ENCODE measurements at regions not wholly inside any gene's neighbourhood (a gene's known extent, or its start where the extent isn't known, plus 50 kb on each side); places are given as distances from the start of the nearest gene placed in this dataset.
"Not testable (repeated sequence)": the region's sequence is repeated elsewhere in the genome, so short reads cannot be mapped to it uniquely, and the experiment has no call there.

DNA sequence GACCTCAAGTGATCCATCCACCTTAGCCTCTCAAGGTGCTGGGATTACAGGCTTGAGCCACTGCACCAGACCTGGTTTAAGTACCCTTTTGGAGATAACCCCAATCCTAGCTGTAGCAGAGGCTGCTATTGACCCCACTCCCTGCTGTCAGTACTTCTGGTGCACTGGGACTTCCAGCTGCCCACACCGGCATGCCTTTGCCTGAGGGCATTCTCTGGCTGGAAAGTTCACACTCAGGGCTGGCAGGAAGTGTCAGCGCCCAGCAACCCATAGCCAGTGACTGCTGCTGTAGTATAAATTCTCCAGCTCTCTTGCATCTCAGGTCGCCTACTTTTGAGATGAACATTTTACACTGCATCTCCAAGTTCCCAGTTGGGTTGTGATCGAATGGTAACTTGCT is 75.3 kb downstream of the UTRN start:
- no peak for DNase-seq

DNA sequence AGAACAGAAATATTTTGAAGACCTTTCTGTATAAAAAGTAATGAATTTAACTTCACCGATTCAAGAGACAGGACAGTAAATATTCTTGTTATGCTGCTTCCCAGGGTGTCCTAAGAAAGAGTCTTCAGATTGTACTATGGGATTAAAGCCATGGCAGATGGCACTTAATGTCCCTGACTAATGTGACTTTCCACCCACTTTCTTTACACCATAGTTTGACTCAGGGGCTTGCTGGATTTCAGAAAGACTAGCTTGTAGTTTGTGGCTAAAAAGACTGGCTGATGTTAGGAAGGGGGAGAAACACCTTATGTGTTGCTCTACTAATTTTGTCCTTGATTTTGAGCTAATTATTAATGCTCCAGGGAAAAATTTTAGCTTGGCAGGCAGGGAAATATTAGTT is 75.9 kb downstream of the UTRN start:
- DNase-seq: no peak

DNA sequence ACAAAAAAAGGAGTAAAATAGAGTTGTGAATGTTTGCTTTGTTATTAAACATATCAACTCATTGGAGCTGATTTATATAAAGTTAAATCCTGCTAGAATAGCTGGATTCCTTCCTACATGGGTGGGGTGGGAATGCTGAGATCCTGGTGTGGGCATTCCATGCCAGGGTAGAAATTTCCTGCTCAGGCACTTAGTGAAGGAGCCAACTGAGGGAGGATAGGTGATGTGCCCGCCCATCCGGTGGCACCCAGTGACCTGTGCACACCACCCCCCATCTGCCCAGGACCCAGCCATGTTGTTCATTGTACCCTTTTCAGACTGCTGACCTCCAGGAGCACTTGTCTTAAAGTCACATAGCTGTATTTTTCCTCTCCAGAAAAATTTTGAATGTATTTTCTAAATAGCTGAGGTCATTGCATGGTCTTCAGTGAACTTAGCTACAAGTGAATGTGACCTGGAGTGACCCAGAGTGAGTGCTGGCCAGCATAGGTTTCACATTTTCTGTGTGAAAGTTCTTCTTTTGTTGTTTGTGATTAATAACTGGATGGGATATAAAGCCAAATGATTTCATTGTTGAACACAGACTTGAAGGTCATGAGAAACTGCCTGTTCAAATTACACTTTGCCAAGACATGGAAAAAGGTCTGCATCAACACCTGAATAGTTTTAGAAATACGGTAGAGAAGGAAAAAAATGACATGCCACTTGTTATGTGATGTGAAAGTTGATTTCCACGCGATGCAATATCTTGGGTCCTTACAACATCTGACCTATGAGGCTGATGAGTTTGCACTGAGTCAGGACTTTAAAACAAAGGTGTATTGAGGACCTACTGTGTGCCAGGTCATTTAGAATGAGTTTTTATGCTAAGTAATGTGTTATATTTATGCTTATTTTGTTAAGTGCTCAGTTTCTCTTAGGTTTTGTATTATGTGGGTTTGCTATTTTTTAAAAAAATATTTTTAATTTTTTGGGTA is 77.2 kb downstream of the UTRN start:
- DNase-seq: no peak

DNA sequence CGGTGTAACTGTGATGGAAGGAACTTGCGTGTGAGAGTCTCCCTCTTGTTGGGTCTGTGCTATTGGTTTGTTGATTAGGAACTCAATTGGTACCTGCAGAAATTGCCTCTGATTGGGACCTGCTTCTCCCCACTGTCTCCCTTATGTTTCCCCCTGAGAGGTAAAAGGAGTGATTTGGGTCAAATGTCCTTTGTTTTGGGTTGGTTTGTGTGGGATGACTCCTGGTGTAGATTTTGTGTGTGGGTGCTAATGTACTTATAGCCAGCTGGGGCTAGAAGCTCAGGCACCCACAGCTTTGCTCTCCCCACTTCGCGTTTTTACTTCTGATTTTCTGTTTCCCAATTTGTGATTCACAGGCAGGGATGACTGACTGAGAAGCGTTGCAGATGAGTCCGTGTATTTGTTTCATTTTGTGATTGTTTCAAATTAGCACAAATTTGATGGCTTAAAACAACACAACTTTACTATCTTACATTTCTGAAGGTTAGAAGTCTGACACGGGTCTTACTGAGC is 79.1 kb downstream of the UTRN start:
- DNase-seq: no peak

DNA sequence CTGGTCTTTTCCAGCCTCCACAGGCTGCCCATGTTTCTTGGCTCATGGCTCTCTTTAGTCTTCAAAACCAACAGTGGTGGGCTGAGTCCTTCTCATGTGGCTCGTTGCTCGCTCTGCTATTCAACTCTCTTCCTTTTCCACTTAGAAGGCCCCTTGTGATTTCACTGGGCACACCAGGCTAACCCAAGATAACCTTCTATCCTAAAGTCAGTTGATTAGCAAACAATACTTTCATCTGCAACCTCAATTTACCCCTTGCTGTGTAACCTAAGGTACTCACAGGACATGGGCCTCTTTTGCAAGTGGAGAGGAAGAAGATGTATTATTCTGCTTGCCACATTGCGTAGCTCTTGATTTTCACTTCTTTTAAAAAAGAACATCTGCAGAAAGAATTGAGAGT is 79.6 kb downstream of the UTRN start:
- no peak for DNase-seq

DNA sequence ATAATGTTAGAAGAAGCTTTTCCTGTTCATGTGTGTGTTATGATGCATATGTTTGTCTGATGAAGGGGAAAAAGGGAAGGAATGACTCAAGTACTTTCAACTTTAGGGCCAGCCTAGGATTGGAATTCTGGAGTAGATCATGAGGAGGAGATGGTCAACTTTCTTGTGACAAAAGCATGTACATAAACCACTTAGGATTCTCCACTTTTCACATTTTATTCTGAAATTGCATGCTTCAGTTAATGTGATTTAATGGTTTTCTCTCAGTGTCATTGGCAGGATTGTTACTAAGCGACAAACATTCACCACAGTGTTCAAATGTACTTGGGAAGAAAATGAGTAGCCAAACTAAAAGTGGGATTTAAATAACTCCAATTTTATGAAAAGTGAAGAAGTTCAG is 80.1 kb downstream of the UTRN start:
- no peak for DNase-seq

DNA sequence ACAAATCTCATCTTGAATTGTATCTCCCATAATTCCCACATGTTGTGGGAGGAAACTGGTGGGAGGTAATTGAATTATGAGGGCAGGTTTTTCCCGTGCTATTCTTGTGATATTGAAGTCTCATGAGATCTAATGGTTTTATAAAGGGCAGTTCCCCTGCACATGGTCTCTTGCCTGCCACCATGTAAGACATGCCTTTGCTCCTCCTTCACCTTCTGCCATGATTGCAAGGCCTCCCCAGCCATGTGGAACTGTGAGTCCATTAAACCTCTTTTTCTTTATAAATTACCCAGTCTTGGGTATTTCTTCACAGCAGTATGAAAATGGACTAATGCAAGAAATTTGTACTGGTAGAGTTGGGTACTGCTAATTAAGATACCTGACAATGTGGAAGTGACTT is 84.6 kb downstream of the UTRN start:
- not testable (repeated sequence) for DNase-seq

DNA sequence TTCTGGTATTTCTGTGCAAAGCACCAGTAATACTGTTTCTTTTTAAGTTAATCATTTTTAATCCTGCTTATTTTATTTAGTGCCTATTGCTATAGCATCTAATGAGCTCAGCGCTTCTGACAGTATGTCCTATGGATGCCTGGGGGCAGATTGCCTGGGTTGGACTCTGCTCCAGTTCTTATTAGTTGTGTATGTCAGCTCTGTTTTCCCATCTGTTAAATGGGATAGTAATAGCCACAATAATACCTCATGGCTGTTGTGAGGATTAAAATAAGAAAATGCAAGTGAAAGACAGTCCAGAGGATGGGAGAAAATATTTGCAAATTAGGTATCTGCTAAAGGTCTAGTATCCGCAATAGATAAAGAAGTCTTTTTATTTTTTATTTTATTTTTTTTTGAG is 87.0 kb downstream of the UTRN start:
- no peak for DNase-seq

DNA sequence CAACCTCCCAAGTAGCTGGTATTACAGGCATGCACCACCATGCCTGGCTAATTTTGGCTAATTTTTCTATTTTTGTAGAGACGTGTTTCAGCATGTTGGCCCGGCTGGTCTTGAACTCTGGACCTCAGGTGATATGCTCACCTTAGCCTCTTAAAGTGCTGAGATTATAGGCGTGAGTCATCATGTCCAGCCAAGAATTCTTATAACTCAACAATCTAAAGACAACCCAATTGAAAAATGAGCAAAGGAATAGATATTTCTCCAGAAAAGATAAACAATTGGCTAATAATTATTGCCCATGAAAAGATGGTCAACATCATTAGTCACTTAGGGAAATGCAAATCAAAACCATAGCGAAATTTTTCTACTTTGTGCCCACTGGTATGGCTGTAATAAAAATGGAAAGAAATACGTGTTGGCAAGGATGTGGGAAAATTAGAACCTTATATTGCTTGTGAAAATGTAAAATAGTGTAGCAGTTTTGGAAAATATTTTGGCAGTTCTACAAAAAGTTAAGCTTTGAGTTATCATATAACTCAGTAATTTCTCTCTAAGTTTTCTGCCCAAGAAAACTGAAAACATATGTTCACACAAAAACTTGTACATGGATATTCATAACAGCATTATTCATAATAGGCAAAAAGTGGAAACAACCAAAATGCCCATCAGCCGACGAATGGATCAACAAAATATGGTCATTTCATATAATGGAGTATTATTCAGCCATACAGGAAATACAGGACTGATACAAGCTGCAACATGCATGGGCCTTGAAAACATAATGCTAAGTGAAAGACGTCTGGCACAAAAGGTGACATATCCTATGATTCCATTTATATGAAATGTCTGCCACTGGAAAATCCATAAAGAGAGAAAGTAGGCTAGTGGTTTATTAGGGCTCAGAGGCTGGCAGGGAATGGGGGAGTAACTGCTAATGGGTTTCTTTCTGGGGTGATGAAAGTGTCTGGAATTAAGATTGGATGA is 87.8 kb downstream of the UTRN start:
- DNase-seq: no peak

DNA sequence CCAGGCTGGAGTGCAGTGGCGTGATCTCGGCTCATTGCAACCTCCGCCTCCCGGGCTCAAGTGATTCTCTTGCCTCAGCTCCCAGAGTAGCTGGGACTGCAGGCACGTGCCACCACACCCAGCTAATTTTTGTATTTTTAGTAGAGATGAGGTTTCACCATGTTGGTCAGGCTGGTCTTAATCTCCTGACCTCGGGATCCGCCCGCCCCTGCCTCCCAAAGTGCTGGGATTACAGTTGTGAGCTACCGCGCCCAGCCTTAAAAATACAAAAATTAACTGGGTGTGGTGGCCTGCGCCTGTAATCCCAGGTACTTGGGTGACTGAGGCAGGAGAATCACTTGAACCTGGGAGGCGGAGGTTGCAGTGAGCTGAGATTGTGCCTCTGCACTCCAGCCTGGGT is 89.4 kb downstream of the UTRN start:
- not testable (repeated sequence) for DNase-seq

DNA sequence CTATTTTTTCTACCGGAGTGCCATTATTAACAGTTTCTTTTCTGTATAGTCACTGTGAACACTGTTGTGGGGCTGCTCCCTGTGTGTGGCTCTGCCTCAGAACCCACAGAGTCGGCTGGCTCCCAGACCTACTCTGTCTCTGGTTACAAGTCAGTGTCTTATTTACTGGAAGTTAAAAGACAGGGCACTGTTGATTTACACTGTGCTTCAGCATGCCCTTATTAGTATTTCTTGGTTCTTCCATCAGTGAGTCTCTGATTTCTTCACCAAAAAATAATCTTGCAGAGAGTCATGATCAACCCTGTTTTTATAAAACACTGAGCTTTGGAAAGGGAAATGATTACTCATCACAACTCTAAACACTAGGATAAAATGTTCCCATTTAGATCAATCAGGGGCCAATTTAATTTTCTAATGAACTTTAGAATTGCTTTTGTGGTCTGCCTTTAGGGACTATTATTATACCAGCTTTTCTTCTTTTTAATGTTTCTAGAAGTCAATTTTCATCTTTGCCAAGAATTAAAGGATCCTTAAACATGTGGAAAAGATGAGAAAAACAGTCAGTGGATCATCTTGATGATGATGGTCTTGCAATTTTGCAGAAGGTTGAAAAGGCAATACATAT is 92.6 kb downstream of the UTRN start:
- no peak for DNase-seq

DNA sequence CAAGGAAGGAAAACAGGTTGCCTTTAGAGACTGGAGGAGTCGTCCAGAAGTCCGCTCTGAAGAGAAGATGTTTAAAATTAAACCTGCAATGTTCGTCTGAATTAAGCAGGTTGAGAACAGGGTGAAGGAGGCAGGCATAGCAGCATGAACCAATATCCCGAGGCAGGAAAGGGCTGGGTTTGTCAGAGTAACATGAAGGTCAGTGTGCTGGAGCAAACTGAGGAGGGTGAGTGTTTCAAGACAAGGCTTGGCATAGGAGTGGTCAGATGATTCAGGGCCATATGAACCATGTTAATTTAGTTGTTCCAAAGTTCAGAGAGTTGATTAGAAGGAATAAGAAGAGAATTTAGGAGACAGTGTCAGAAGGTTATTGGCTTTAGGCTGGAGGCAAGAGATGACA is 93.3 kb downstream of the UTRN start:
- DNase-seq: no peak

DNA sequence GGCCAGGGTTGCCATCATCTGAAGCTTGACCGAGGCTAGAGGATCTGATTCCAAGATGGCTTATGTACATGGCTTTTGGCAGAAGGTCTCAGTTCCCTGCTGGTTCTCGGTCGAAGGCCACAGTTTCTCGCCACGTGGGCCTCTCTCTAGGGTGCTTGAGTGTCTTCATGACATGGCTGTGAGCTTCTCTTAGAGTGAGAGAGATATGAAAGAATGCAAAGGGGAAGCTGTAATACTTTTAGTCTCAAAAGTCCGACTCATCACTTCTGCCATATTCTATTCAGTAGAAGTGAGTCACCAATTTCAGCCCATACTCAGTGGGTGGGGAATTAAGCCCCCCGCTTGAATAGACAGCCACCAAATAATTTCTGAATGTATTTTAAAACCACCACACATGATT is 94.2 kb downstream of the UTRN start:
- DNase-seq: no peak

DNA sequence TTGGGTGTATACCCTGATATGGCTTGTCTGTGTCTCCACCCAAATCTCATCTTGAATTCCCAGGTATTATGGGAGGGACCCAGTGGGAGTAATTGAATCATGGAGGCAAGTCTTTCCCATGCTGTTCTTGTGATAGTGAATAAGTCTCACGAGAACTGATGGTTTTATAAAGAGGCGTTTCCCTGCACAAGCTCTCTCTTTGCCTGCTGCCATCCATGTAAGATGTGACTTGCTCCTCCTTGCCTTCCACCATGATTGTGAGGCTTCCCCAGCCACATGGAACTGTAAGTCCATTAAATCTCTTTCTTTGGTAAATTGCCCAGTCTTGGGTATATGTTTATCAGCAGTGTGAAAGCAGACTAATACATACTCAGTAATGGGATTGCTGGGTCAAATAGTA is 96.4 kb downstream of the UTRN start:
- not testable (repeated sequence) for DNase-seq

DNA sequence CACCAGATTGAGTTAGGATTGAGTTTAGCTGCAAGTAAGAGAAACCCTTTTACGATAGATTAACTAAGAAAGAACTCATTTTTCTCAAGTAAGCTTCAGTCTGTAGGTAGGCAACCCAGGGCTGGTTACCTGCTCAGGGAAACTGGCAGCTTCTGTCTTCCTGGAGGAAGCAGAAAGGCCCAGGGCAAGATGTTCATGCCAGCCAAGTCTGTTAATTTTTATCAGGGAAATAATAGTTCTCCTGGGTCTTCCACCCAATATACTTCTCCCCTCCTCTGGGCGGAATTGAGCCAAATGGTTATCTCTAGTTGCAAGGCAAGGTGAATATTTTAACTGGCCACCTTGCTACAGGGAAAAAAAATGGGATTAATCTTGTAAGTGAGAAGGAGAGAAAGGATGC is 98.2 kb downstream of the UTRN start:
- no peak for DNase-seq

DNA sequence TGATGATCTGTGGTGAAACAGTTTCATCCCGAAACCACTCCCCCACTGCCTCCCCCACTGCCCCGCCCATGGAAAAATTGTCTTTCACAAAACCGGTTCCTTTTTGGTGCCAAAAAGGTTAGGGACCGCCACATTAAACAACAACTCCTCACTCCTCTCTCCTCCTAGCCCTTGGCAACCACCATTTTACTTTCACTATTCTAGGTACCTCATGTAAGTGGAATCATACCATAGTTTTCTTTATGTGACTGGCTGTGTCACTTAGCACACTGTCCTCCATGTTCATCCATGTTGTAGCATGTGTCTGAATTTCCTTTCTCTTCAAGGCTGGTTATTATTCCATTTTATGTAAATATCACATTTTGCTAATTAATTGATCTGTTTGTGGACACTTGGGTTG is 99.3 kb downstream of the UTRN start:
- DNase-seq: no peak

DNA sequence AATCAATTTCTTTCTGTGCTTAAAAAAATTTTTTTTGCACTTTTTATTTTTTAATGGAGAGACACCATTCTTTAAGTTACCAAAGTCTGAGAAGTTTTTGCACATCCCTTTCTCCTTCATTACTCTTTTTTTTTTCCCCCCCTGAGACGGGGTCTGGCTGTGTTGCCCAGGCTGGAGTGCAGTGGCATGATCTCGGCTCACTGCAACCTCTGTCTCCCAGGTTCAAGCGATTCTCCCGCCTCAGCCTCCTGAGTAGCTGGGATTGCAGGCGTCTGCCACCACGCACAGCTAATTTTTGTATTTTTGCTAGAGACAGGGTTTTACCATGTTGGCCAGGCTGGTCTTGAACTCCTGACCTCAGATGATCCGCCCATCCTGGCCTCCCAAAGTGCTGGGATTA is 104.3 kb downstream of the UTRN start:
- not testable (repeated sequence) for DNase-seq

DNA sequence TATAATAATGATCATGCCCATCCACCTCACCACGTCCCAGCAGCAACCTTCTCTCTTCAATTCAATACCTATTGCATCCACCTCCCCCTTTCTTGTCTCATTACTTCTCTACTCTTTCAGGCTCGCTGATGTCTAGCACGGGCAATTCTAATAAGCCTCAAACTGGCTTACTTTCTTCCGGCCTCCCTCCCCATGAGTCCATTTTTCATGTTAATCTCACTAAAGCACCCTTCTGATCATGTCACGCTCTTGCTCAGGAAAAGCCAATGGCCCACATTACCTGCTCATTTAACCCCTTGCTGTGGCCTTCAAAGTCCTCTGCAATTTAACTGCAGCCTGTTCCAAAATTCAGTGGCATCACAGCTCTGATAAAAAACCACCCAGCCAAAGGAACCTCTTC is 105.1 kb downstream of the UTRN start:
- DNase-seq: no peak

DNA sequence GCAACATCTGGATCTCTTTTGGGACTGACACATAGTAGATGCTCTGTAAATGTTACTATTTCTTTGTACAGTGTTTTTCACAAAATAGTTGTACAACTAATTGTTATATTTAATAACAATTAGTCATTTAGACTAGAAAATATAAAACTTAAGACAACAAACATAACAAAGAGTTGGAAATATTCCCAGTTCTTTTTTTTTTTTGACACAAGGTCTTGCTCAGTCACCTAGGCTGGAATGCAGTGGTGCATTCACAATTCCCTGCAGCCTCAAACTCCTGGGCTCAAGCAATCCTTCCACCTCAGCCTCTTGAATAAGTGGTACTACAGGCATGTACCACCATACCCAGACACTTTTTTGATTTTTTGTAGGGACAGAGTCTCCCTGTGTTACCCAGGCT is 105.8 kb downstream of the UTRN start:
- no peak for DNase-seq

DNA sequence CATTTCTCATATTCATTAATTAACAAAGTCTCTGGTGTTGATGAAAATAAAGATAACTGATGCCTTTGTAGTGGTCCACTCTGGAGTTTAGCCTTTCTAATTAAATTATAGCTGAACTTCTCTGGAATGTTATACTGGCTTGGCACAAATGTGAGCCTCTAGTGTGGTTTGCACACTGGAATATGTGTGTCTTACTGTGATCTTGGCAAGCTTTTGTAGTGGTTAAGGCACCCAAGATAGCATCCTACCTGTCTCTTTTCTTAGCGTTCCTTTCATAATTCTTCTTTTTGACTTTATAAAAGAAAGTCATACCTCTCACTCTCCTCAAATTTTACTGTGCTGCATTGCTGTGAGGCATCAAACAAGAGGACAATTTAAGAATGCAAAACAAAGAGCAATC is 107.4 kb downstream of the UTRN start:
- DNase-seq: no peak

DNA sequence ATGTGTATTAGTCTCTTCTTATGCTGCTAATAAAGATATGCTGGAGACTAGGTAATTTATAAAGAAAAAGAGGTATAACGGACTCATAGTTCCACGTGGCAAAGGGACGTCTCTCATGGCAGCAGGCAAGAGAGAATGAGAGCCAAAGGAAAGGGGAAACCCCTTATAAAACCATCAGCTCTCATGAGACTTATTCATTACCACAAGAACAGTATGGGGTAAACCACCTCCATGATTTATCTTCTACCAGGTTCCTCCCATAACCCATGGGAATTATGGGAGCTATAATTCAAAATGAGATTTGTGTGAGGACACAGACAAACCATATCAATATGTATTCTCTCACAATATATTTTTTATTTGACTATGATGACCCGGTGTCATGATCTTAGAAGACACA is 109.1 kb downstream of the UTRN start:
- DNase-seq: no peak

DNA sequence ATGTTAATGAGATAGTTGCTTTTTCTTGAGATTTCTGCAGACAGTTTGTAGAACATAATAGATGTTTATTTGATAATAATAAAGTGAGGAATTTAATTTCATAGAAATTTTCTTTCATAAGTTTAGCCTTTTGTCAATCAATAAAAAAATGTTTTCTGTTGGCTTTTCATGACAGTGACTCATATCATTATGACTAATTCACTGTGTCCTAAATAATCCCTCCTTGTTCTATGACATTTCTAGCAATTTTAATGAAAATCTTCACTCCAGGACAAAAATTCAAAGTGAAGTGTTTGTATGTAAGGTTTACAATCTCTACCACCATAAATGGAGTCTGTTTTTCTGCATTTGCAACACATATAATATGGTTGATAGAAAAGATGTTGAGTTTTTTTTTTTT is 109.9 kb downstream of the UTRN start:
- no peak for DNase-seq

DNA sequence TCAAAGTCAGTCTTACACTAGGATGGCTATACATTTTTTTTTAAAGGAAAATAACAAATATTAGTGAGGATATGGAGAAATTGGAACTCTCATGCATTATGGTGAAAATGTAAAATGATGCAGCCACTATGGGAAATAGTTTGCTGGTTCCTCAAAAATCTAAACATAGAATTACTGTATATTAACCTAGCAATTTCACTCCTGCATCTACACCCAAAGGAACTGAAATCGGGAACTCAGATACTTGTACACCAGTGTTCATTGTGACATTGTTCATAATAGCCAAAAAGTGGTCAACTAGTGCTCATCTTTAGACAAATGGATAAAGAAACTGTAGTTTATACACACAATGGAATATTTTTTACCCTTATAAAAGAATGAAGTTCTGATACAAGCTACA is 110.7 kb downstream of the UTRN start:
- no peak for DNase-seq

All from AML-193 (cell line).